ENCODE measurements at regions not wholly inside any gene's neighbourhood (a gene's known extent, or its start where the extent isn't known, plus 50 kb on each side); places are given as distances from the start of the nearest gene placed in this dataset.

GRCh38 chr9:135371535-135371934, 108.0 kb upstream of the PPP1R26 start:
- H3K27ac ChIP-seq = no peak overlapping the region
- TF ChIP-seq, protein P1, sequence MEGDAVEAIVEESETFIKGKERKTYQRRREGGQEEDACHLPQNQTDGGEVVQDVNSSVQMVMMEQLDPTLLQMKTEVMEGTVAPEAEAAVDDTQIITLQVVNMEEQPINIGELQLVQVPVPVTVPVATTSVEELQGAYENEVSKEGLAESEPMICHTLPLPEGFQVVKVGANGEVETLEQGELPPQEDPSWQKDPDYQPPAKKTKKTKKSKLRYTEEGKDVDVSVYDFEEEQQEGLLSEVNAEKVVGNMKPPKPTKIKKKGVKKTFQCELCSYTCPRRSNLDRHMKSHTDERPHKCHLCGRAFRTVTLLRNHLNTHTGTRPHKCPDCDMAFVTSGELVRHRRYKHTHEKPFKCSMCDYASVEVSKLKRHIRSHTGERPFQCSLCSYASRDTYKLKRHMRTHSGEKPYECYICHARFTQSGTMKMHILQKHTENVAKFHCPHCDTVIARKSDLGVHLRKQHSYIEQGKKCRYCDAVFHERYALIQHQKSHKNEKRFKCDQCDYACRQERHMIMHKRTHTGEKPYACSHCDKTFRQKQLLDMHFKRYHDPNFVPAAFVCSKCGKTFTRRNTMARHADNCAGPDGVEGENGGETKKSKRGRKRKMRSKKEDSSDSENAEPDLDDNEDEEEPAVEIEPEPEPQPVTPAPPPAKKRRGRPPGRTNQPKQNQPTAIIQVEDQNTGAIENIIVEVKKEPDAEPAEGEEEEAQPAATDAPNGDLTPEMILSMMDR (IDR thresholded peaks at IDR 0.05) = no peak
- H3K9me3 ChIP-seq = no peaks in the 10 kb centered on the region
- H3K4me1 ChIP-seq (ENCODE audit: control insufficient read depth in 1 of 2, insufficient read depth in 1 of 2, low read depth in 1 of 2, low read length in 1 of 2) = no peaks in the 10 kb centered on the region
- H3K27me3 ChIP-seq = peaks cover 11% of the 10 kb centered on the region
- H3K36me3 ChIP-seq = no peaks in the 10 kb centered on the region
- H3K4me3 ChIP-seq (ENCODE audit: low read depth in 1 of 2, low read length in 1 of 2) = no peak overlapping the region

DNA sequence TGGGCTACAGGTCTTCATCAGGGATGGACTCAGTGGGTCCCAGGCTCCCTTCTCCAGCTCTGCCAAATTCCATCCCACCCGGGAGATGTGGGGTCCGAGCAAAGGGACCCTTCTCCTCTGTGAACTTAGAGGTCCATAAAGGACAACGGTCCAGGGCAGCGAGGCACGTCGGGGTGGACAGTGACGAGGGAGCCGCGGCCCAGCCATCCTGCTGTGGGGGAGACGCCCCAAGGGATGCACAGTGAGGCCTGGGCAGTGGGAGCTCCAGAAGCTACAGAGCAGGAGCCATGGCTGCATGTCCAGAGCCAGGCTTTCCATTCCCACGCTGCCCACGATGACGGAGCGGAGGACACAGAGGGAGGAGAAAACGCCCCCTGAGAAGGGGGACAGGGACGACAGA, 107.5 kb upstream of the PPP1R26 start:
- no peak overlapping the region for H3K4me3 ChIP-seq (ENCODE audit: low read depth in 1 of 2, low read length in 1 of 2)
- no peaks in the 10 kb centered on the region for H3K9me3 ChIP-seq
- H3K4me1 ChIP-seq (ENCODE audit: control insufficient read depth in 1 of 2, insufficient read depth in 1 of 2, low read depth in 1 of 2, low read length in 1 of 2) = no peaks in the 10 kb centered on the region
- H3K27me3 ChIP-seq = peaks cover 11% of the 10 kb centered on the region
- H3K36me3 ChIP-seq = no peaks in the 10 kb centered on the region
- TF ChIP-seq, protein P1 (IDR thresholded peaks at IDR 0.05) = no peak
- no peak overlapping the region for H3K27ac ChIP-seq

DNA sequence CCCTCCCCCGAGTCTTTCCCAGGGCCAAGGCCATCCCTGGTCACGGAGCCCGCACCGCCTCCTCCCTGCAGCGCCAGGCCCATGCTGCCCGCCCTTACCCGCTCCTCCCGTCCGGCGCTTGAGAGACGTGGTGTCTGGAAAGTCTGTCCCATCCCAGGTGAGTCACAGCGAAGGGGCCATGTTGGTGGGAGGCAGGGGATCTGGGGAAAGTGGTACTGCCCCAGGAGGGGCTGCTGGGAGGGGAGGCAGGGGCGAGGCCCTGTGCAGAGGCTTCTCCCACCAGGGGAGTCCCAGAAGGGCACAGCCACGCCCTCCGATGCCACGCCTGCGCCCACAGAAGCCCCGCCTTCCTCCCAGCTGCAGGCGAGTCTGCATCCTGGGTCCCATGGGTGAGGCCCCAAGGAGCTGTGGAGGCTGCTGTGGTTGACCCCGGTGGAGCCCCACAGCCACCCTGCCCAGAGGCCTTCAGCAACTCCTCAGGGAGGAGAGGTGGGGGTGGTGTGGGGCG, 107.0 kb upstream of the PPP1R26 start:
- no peaks in the 10 kb centered on the region for H3K36me3 ChIP-seq
- H3K9me3 ChIP-seq = no peaks in the 10 kb centered on the region
- no peaks in the 10 kb centered on the region for H3K4me1 ChIP-seq (ENCODE audit: control insufficient read depth in 1 of 2, insufficient read depth in 1 of 2, low read depth in 1 of 2, low read length in 1 of 2)
- no peak overlapping the region for H3K4me3 ChIP-seq (ENCODE audit: low read depth in 1 of 2, low read length in 1 of 2)
- TF ChIP-seq, protein P1 (IDR thresholded peaks at IDR 0.05) = no peak
- no peak overlapping the region for H3K27ac ChIP-seq
- H3K27me3 ChIP-seq = peaks cover 11% of the 10 kb centered on the region

DNA sequence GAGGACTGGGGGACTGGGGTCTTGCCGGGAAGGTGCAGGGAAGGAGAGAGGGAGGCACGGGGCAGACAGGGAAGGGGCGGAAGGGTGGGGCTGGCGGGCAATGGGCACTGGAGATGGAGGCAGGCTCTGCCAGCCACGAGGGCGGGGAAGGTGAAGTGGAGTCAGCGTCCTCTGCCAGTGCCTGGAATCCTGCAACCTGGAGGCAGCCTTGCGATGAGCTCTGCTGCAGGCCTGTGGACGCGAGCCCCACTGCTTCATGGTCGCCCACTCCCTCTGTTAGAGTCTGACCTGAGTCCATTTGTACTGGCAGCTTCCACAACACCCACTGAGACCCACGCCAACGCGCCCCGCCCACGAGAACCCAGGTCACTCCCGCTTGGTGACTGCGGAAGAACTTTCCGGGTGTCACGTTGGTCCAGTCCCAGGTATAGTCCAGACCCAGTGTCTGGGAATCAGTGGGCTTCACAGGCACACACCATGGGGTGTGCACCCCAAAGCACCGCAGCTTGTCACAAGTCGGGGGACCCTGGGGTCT, 106.4 kb upstream of the PPP1R26 start:
- TF ChIP-seq, protein P1 (IDR thresholded peaks at IDR 0.05) = no peak
- H3K36me3 ChIP-seq = no peaks in the 10 kb centered on the region
- no peaks in the 10 kb centered on the region for H3K9me3 ChIP-seq
- no peaks in the 10 kb centered on the region for H3K4me1 ChIP-seq (ENCODE audit: control insufficient read depth in 1 of 2, insufficient read depth in 1 of 2, low read depth in 1 of 2, low read length in 1 of 2)
- H3K4me3 ChIP-seq (ENCODE audit: low read depth in 1 of 2, low read length in 1 of 2) = no peak overlapping the region
- H3K27me3 ChIP-seq = peaks cover 11% of the 10 kb centered on the region
- no peak overlapping the region for H3K27ac ChIP-seq

DNA sequence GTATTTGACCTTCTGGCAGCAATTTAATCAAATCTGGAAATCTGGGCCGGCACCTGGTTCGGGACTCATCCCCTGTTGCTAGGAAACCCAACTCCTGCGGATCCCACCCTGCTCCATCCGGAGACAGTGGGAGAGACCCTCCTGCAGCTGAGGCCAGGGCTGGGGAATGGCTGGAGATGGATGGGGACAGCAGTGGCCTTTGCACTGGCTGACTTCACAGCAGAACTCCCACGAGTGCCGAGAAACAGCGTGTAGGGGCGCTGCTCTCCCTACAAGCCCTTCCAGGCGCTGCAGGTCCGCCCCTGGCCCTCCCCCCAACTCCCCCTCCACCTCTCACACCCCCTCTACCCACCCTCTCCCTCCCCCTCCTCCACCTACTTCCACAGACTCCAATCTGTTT, 105.8 kb upstream of the PPP1R26 start:
- TF ChIP-seq, protein P1 (IDR thresholded peaks at IDR 0.05) = no peak

More for the DNA sequence above, 105.8 kb upstream of the PPP1R26 start:
- Histone ChIP-seq H3K27me3 (peaks cover 11% of the 10 kb centered on the region), H3K9me3 (no peaks in the 10 kb centered on the region), H3K4me1 (ENCODE audit: control insufficient read depth in 1 of 2, insufficient read depth in 1 of 2, low read depth in 1 of 2, low read length in 1 of 2) (no peaks in the 10 kb centered on the region), H3K4me3 (ENCODE audit: low read depth in 1 of 2, low read length in 1 of 2) (no peak overlapping the region), H3K27ac (no peak overlapping the region), H3K36me3 (no peaks in the 10 kb centered on the region)

All from neutrophil (primary cell).